ENCODE measurements at regions not wholly inside any gene's neighbourhood (a gene's known extent, or its start where the extent isn't known, plus 50 kb on each side); places are given as distances from the start of the nearest gene placed in this dataset.

DNA sequence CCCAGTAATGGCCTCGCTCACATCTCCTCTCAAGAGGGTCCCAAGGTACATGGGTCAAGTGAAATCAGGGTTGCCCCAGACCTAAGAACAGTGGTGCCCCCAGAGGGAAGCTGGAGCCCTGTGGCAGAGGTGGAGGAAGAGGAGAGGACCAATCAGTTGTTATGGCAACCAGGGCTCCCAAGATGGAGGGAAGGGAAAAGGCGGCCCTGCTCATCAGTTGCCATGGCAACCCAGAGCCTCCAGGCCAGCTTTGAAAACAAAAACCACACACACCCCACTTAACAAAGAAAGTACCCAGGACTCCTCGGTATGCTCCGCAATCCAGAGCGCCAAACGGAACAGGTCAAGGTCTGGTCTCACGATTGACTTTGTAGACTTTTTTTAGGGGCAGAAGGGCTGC, 53.5 kb upstream of the SLC35C1 start:
- TF ChIP-seq POLR2AphosphoS5 (IDR thresholded peaks at IDR 0.05; ENCODE audit: low read depth, low read length) (no peak), TAF1 (IDR thresholded peaks at IDR 0.05; ENCODE audit: borderline replicate concordance, insufficient read depth, low read length) (no peak), SIN3A (IDR thresholded peaks at IDR 0.05; ENCODE audit: borderline replicate concordance, insufficient read depth, low read length) (no peak)
- TF ChIP-seq, protein P1, sequence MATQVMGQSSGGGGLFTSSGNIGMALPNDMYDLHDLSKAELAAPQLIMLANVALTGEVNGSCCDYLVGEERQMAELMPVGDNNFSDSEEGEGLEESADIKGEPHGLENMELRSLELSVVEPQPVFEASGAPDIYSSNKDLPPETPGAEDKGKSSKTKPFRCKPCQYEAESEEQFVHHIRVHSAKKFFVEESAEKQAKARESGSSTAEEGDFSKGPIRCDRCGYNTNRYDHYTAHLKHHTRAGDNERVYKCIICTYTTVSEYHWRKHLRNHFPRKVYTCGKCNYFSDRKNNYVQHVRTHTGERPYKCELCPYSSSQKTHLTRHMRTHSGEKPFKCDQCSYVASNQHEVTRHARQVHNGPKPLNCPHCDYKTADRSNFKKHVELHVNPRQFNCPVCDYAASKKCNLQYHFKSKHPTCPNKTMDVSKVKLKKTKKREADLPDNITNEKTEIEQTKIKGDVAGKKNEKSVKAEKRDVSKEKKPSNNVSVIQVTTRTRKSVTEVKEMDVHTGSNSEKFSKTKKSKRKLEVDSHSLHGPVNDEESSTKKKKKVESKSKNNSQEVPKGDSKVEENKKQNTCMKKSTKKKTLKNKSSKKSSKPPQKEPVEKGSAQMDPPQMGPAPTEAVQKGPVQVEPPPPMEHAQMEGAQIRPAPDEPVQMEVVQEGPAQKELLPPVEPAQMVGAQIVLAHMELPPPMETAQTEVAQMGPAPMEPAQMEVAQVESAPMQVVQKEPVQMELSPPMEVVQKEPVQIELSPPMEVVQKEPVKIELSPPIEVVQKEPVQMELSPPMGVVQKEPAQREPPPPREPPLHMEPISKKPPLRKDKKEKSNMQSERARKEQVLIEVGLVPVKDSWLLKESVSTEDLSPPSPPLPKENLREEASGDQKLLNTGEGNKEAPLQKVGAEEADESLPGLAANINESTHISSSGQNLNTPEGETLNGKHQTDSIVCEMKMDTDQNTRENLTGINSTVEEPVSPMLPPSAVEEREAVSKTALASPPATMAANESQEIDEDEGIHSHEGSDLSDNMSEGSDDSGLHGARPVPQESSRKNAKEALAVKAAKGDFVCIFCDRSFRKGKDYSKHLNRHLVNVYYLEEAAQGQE (IDR thresholded peaks at IDR 0.05; ENCODE audit: insufficient read depth in 1 of 2, low read depth in 2 of 2, low read length in 2 of 2): no peak

Data from PFSK-1 (cell line).